ENCODE measurements at regions not wholly inside any gene's neighbourhood (a gene's known extent, or its start where the extent isn't known, plus 50 kb on each side); places are given as distances from the start of the nearest gene placed in this dataset.

DNA sequence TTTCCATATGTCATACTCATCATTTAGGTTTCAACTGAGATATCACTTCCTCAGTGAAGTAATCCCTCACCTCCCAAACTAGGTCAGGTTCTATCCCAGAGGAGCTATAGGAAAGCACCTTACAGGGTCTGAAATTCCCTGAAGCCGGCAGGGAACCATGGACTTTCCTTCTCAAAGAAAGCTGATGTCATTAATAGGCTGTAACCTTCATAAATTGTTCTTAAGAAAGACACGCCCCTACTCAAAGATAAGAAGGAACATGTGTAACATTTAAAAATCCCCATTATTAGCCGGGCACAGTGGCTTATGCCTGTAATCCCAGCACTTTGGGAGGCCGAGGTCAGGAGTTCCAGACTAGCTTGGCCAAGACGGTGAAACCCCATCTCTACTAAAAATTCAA is 50.0 kb upstream of the RNGTT start:
- DNase-seq: no peak
- Histone ChIP-seq H3K36me3 (no peaks in the 10 kb centered on the region), H3K4me3 (no peak overlapping the region), H3K9me3 (no peaks in the 10 kb centered on the region), H3K27ac (no peak overlapping the region), H3K27me3 (no peaks in the 10 kb centered on the region), H3K4me1 (ENCODE audit: insufficient read depth) (no peaks in the 10 kb centered on the region)
- intact Hi-C loops (cut with DNase I): no loop called here
- no peak for TF ChIP-seq CTCF (IDR thresholded peaks at IDR 0.05)
- TF ChIP-seq EP300 (IDR thresholded peaks at IDR 0.05): no peak
- TF ChIP-seq POLR2A (IDR thresholded peaks at IDR 0.05): no peak
- WGBS, 3 donors: 55 to 73% (median 72%) methylated on average over 5 of the region's 5 CpGs

All from ovary (tissue), 7 donors.